GM19240 (cell line): ENCODE measurements at regions not wholly inside any gene's neighbourhood (a gene's known extent, or its start where the extent isn't known, plus 50 kb on each side); places are given as distances from the start of the nearest gene placed in this dataset.

ENCODE experiments used
- DNase-seq: peaks from one replicate; pipeline ENCODE4 v3.0.0; 2011; ENCODE audit warnings: low spot score; ENCODE audit not compliant: insufficient read length

GRCh38 chr2:150555611-150556356 lies 68.3 kb upstream of the RND3 start:
- no peak for DNase-seq

DNA sequence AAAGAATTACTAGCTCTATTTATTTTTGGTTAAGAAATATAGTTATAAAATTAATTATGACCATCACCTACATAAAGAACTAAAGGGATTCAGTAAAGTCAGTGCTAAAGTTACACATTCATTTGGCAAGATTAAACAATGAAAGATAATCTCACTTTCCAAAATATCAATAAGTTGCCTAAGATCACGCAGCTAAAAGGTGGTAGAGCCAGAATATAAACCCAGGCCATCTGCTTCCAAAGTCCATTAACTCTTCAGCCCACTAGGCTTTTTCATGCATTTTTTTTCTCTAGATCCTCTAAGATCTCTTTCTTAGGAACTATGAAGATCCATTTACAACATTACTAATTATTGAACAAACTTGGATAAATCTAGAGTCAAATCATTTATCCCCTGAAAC lies 66.6 kb upstream of the RND3 start:
- no peak for DNase-seq

DNA sequence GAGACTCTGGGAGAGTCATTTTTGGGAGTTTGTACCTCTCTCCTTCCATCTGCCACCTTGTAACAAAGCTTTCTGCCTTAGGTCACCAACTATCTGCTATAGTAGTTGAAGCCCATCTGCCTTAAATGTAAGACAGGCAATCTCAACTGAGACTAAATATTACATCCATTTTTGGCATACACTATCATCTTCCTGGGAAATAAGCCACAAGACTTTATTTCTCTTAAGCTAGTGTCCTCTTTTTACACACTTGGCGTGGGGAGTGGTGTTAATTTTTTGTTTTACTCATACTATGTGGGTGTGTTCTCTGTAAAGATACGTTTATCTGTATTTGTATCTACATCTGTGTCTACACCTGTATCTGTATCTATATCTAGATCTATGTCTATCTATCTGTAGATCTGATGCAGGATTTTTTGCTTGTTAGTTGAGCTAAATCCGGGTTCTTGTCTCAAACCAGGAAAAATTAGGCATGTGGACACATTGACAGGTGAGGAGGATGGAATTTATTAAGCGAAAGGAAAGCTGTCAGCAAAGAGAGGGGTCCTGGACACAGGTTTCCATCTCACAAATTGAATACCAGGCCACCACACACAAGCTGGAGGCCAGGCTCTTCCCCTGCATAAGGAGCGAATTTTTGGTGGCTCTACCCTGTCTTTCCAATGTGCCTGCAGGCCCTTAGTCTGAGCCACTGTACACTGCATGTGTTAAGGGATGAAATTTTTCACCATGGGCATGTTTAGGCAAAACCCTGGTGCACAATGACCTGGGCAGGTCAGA lies 64.8 kb upstream of the RND3 start:
- no peak for DNase-seq

DNA sequence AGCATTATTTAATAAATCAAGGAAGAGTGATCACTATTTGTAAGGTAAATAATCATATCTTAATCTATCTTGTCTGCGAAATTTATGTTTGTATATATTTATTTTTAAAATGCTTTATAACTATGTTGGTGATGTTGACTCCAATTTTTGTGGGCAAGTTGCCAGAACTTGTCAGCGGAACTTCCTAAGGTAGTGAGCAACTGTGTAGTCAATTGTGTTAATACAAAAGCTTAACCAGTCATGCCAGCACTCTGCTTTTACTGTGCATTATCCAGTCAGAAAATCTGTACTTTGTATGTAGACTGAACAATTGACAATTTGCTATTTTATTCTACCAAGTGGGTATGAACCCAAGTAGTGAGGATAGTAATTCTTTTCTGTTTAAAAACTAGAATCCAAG lies 61.9 kb upstream of the RND3 start:
- DNase-seq, result no peak

DNA sequence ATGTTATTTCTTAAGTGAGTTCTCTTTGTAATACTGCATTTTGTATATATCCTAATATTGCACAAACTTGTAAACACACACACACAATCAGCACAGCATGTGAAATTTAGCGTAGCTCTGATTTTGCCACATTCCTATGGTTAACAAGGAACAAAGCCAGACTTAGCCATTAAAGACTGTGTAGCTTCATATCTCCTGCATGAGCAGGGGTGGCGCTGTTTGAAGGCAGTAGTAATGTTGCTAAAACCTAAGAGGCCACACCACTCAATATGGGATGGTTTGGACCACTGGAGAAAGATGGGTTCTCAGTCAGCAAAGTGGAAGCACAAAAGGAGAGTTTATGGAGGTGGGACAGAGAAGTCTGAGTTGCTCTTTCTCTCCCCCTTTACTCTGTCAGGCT lies 61.1 kb upstream of the RND3 start:
- no peak for DNase-seq

DNA sequence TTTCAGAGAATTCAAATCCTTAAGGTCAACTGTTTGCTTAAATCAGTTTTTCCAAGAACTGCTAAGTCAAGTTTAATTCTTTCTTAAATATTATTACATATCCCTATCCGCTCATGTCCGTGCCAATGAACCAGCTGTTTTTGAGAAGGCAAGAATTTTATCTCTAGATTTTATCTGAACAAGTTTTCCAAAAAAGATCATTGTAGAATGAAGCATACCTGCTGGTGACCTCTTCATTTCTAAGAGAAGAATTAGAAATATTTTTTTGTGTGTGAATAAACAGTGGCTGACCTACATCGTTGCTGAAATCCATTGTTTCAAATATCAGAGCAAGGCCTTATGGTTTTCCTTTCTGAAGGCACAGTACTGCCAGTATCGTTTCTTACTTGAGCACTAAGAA lies 58.4 kb upstream of the RND3 start:
- no peak for DNase-seq

GRCh38 chr2:150544731-150545130 lies 57.3 kb upstream of the RND3 start:
- DNase-seq, result no peak

DNA sequence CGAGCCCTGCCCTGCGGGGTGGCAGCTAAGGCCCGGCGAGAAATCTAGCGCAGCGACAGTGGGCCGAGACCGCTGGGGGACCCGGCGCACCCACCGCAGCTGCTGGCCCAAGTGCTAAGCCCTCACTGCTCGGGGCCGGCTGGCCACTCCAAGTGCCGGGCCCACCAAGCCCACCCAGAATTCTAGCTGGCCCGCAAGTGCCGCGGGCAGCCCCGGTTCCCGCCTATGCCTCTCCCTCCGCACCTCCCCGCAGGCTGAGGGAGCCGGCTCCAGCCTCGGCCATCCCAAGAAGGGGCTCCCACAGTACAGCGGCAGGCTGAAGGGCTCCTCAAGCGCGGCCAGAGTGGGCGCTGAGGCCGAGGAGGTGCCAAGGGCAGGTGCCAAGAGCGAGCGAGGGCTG lies 55.2 kb upstream of the RND3 start:
- no peak for DNase-seq

DNA sequence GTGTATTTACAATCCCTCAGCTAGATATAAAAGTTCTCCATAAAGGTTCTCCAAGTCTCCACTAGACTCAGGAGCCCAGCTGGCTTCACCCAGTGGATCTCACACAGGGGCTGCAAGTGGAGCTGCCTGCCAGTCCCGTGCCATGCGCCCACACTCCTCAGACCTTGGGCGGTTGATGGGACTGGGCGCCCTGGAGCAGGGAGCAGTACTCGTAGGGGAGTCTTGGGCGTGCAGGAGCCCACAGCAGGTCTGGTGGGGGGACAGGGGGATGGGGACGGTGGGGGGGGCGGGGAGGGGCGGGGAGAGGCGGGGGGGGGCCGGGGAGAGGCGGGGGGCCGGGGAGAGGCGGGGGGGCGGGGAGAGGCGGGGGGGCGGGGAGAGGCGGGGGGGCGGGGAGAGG lies 54.7 kb upstream of the RND3 start:
- no peak for DNase-seq

GRCh38 chr2:150538651-150539201 lies 51.3 kb upstream of the RND3 start:
- no peak for DNase-seq
